Stimulated activated CD4-positive, alpha-beta T cell treated with anti-CD3 and anti-CD28 coated beads, Interleukin-1b, Interleukin-23, amount 100 ng/mL, for 1 hour (primary cell): ENCODE measurements at regions not wholly inside any gene's neighbourhood (a gene's known extent, or its start where the extent isn't known, plus 50 kb on each side); places are given as distances from the start of the nearest gene placed in this dataset.

ENCODE experiments used
- DNase-seq, 2 donors: peaks; one replicate each; pipeline ENCODE4 v3.0.0-alpha.2; 2020; ENCODE audit warnings: low read depth in 2 of 2

DNA sequence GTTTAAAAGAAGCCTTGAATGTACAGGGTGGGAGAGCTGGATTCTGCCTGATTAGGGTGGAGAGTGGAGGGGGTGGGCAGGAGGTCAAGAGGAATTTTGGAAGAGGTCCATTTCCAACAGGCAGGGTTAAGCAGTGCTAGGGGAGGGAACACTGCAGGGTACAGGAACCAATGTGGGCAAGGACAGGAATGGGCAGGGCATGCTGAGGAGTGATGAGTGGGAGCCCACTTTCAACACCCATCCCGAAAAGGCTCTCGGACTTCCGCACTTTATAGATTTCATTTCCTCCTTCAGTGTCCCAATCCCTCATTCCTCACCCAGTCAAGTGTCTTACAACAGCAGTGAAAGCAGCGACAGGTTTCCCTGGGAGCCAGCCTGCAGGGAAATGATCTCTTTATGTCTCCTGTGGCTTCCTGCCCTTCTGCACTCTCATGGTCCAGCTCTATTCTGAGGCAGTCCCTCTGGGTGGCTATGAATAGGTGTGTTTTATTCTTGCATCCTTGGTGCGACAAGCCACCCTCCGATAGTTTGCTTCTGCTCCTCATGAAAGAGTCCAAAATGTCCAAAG is 50.5 kb upstream of the ZNF507 start:
- no peak for DNase-seq
